Transverse colon (tissue), 3 donors: ENCODE measurements at regions not wholly inside any gene's neighbourhood (a gene's known extent, or its start where the extent isn't known, plus 50 kb on each side); places are given as distances from the start of the nearest gene placed in this dataset.

Experiments
- EP300 ChIP-seq: sonication (generic); formaldehyde crosslinking; IDR thresholded peaks from one replicate; pipeline ENCODE4 v1.6.1; 2017; ENCODE audit warnings: antibody characterized with exemption, low read depth
- TF ChIP-seq, protein P1 (sequence below), 5 experiments: fragments of 200-600 bp in 3 of 5; fragments of 450-650 bp in 2 of 5; sonication (generic) in 3 of 5; IDR thresholded peaks; 1 replicate in 2 of 5; 2 replicates in 3 of 5; pipeline ENCODE4 v1.5.1; 2016 to 2017; ENCODE audit warnings: antibody characterized with exemption in 5 of 5, inconsistent platforms in 3 of 5, mild to moderate bottlenecking in 2 of 5, moderate library complexity in 1 of 5

DNA sequence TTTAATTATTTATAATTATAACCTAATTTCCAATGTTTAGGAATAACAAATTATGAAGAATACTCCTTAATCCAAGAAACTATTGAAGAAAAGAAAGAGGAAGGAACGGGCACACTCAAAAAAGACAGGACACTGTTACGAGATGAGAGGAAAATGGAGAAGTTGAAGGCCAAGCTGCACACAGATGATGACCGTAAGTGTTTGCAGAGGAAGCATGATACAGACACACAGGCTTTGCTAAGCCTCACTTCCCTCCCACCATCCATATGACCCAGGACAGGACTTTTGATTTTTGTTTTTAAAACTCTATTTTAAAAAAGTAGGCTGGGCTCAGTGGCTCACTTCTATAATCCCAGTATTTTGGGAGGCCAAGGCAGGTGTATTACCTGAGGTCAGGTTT, 389.4 kb upstream of the TPM1 start:
- TF ChIP-seq EP300 = no peak
- TF ChIP-seq, protein P1, sequence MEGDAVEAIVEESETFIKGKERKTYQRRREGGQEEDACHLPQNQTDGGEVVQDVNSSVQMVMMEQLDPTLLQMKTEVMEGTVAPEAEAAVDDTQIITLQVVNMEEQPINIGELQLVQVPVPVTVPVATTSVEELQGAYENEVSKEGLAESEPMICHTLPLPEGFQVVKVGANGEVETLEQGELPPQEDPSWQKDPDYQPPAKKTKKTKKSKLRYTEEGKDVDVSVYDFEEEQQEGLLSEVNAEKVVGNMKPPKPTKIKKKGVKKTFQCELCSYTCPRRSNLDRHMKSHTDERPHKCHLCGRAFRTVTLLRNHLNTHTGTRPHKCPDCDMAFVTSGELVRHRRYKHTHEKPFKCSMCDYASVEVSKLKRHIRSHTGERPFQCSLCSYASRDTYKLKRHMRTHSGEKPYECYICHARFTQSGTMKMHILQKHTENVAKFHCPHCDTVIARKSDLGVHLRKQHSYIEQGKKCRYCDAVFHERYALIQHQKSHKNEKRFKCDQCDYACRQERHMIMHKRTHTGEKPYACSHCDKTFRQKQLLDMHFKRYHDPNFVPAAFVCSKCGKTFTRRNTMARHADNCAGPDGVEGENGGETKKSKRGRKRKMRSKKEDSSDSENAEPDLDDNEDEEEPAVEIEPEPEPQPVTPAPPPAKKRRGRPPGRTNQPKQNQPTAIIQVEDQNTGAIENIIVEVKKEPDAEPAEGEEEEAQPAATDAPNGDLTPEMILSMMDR (IDR thresholded peaks at IDR 0.05) = no peak
